ENCODE measurements at regions not wholly inside any gene's neighbourhood (a gene's known extent, or its start where the extent isn't known, plus 50 kb on each side); places are given as distances from the start of the nearest gene placed in this dataset.

DNA sequence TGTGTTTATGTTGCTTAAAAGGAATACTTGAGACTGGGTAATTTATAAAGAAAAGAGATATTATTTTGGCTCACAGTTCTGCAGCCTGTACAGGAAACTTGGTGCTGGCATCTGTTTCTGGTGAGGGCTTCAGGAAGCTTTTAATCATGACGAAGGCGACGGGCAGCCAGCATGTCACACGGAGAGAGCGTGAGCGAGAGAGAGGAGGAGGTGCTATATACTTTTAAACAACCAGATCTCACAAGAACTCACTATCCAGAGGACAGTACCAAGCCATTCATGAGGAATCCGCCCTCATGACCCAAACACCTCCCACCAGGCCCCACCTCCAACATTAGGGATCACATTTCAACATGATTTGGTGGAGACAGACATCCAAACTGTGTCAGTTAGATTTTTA, 163.4 kb upstream of the TSC22D1 start (continued):
- no peak for TF ChIP-seq ZBTB26 (CRISPR knock-in tag; IDR thresholded peaks at IDR 0.05; ENCODE audit: borderline replicate concordance)
- no peak for TF ChIP-seq CBFB (CRISPR knock-in tag; IDR thresholded peaks at IDR 0.05)
- TF ChIP-seq, protein P1, sequence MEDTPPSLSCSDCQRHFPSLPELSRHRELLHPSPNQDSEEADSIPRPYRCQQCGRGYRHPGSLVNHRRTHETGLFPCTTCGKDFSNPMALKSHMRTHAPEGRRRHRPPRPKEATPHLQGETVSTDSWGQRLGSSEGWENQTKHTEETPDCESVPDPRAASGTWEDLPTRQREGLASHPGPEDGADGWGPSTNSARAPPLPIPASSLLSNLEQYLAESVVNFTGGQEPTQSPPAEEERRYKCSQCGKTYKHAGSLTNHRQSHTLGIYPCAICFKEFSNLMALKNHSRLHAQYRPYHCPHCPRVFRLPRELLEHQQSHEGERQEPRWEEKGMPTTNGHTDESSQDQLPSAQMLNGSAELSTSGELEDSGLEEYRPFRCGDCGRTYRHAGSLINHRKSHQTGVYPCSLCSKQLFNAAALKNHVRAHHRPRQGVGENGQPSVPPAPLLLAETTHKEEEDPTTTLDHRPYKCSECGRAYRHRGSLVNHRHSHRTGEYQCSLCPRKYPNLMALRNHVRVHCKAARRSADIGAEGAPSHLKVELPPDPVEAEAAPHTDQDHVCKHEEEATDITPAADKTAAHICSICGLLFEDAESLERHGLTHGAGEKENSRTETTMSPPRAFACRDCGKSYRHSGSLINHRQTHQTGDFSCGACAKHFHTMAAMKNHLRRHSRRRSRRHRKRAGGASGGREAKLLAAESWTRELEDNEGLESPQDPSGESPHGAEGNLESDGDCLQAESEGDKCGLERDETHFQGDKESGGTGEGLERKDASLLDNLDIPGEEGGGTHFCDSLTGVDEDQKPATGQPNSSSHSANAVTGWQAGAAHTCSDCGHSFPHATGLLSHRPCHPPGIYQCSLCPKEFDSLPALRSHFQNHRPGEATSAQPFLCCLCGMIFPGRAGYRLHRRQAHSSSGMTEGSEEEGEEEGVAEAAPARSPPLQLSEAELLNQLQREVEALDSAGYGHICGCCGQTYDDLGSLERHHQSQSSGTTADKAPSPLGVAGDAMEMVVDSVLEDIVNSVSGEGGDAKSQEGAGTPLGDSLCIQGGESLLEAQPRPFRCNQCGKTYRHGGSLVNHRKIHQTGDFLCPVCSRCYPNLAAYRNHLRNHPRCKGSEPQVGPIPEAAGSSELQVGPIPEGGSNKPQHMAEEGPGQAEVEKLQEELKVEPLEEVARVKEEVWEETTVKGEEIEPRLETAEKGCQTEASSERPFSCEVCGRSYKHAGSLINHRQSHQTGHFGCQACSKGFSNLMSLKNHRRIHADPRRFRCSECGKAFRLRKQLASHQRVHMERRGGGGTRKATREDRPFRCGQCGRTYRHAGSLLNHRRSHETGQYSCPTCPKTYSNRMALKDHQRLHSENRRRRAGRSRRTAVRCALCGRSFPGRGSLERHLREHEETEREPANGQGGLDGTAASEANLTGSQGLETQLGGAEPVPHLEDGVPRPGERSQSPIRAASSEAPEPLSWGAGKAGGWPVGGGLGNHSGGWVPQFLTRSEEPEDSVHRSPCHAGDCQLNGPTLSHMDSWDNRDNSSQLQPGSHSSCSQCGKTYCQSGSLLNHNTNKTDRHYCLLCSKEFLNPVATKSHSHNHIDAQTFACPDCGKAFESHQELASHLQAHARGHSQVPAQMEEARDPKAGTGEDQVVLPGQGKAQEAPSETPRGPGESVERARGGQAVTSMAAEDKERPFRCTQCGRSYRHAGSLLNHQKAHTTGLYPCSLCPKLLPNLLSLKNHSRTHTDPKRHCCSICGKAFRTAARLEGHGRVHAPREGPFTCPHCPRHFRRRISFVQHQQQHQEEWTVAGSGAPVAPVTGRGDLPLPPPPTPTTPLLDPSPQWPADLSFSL (CRISPR knock-in tag; IDR thresholded peaks at IDR 0.05): no peak
- no peak for TF ChIP-seq KLF13 (CRISPR knock-in tag; IDR thresholded peaks at IDR 0.05)
- no peak for TF ChIP-seq DNMT1 (CRISPR knock-in tag; IDR thresholded peaks at IDR 0.05)
- TF ChIP-seq GPN1 (CRISPR knock-in tag; IDR thresholded peaks at IDR 0.05; ENCODE audit: borderline replicate concordance): no peak
- no peak for TF ChIP-seq IRF2 (CRISPR knock-in tag; IDR thresholded peaks at IDR 0.05)
- TF ChIP-seq KDM4B (CRISPR knock-in tag; IDR thresholded peaks at IDR 0.05): no peak
